Ishikawa (cell line): ENCODE measurements at regions not wholly inside any gene's neighbourhood (a gene's known extent, or its start where the extent isn't known, plus 50 kb on each side); places are given as distances from the start of the nearest gene placed in this dataset.

Experiments used
- CEBPB ChIP-seq: IDR thresholded peaks from 2 replicates; pipeline ENCODE4 v1.6.1; 2012
- CREB1 ChIP-seq: IDR thresholded peaks from 2 replicates; pipeline ENCODE4 v1.6.1; 2012; ENCODE audit warnings: low read depth
- EGR1 ChIP-seq: IDR thresholded peaks from 2 replicates; pipeline ENCODE4 v1.6.1; 2012
- EP300 ChIP-seq: IDR thresholded peaks from 2 replicates; pipeline ENCODE4 v1.6.1; 2012; ENCODE audit warnings: borderline replicate concordance
- FOXM1 ChIP-seq: IDR thresholded peaks from 2 replicates; pipeline ENCODE4 v1.6.1; 2012; ENCODE audit warnings: low read depth, borderline replicate concordance
- MAX ChIP-seq: IDR thresholded peaks from 2 replicates; pipeline ENCODE4 v1.6.1; 2012
- NFIC ChIP-seq: IDR thresholded peaks from 2 replicates; pipeline ENCODE4 v1.6.1; 2012
- RAD21 ChIP-seq: IDR thresholded peaks from 2 replicates; pipeline ENCODE4 v1.6.1; 2012; ENCODE audit warnings: low read depth
- REST ChIP-seq: IDR thresholded peaks from 2 replicates; pipeline ENCODE4 v1.6.1; 2012; ENCODE audit warnings: low read depth, mild to moderate bottlenecking
- TAF1 ChIP-seq: IDR thresholded peaks from 2 replicates; pipeline ENCODE4 v1.6.1; 2012; ENCODE audit warnings: low read depth, mild to moderate bottlenecking
- TCF12 ChIP-seq: IDR thresholded peaks from 2 replicates; pipeline ENCODE4 v1.6.1; 2012; ENCODE audit warnings: low read depth
- TEAD4 ChIP-seq: IDR thresholded peaks from 2 replicates; pipeline ENCODE4 v1.6.1; 2012
- YY1 ChIP-seq: IDR thresholded peaks from 2 replicates; pipeline ENCODE4 v1.6.1; 2012; ENCODE audit warnings: low read depth
- ZBTB7A ChIP-seq: IDR thresholded peaks from 2 replicates; pipeline ENCODE4 v1.6.1; 2012; ENCODE audit warnings: low read depth
- TF ChIP-seq, protein P1 (sequence below): IDR thresholded peaks from 2 replicates; pipeline ENCODE4 v1.6.1; 2012

DNA sequence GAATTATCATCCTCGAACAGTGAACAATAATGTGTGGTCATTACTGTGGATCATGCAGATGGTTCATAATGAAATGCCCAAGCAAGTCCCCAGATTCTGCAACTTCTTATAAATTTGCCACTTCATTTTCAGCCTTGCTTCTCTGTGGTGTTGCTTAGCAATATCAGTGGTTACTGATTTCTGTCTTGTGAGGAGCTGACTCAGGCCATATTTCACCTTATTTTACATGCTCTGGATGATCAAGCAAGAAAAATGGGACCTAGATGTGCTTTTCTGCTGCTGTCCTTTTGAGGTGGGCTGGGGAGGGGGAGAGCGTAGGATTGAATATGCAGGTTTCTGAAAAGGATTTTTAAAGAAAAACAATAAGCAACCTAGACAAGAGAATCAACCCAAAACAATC lies 188.3 kb downstream of the SLC24A2 start:
- TF ChIP-seq TAF1, result no peak

DNA sequence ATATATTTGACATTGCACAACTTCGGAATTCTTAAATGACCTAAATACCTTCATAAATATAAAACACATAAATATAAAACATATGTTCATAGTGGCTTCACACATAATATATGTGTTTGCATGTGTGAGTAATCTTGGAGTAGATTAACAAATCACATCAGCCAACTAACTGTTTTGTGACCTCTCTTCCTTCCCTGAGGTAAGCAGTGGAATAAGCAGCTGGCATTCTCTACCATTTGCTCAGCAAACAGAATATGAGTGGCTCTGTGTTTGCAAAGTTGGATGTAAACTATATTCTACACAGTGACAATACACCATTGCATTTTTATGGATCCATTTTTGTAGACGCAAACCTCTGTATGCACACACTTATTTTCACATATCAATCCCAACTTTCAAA lies 189.9 kb downstream of the ACER2 start:
- TF ChIP-seq REST, result no peak
- no peak for TF ChIP-seq MAX
- TF ChIP-seq, protein P1, sequence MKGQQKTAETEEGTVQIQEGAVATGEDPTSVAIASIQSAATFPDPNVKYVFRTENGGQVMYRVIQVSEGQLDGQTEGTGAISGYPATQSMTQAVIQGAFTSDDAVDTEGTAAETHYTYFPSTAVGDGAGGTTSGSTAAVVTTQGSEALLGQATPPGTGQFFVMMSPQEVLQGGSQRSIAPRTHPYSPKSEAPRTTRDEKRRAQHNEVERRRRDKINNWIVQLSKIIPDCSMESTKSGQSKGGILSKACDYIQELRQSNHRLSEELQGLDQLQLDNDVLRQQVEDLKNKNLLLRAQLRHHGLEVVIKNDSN, result no peak
- TF ChIP-seq CEBPB, result no peak
- TF ChIP-seq TAF1, result no peak
- no peak for TF ChIP-seq TEAD4
- no peak for TF ChIP-seq EGR1
- TF ChIP-seq FOXM1, result no peak
- TF ChIP-seq NFIC, result no peak
- no peak for TF ChIP-seq TCF12
- no peak for TF ChIP-seq RAD21
- no peak for TF ChIP-seq YY1
- no peak for TF ChIP-seq CREB1

DNA sequence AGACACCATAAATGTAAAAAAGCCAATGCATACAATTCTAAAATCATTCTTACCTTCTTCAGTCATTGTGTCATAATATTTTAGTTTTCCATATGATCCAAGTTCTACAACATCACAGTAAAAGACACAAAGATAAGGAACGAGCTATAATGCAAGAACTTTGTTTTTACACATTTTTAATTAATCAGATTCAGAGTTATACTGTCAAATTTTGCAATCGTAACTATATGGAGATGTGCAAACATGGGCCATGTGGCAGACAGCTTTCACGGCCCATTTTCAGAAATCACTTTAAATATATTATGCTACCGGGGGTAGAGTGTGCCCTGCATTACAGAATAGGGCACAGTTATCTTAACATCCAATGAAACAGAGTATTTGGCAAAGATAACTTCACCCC lies 188.4 kb downstream of the ACER2 start:
- TF ChIP-seq TEAD4 (no peak), ZBTB7A (no peak), YY1 (no peak), MAX (no peak), REST (no peak), TCF12 (no peak), RAD21 (no peak), EP300 (no peak), NFIC (no peak), CREB1 (no peak), CEBPB (no peak), EGR1 (no peak), FOXM1 (no peak), TAF1 (no peak)
- TF ChIP-seq, protein P1, result no peak

GRCh38 chr9:19595003-19595402 lies 186.2 kb downstream of the ACER2 start:
- TF ChIP-seq TEAD4 (no peak), TAF1 (no peak), REST (no peak), EP300 (no peak), FOXM1 (no peak), RAD21 (no peak), CEBPB (no peak), EGR1 (no peak), MAX (no peak), NFIC (no peak), YY1 (no peak), ZBTB7A (no peak), CREB1 (no peak), TCF12 (no peak)
- TF ChIP-seq, protein P1, result no peak
